HEK293 (cell line): ENCODE measurements at regions not wholly inside any gene's neighbourhood (a gene's known extent, or its start where the extent isn't known, plus 50 kb on each side); places are given as distances from the start of the nearest gene placed in this dataset.

Source experiments
- CTCF ChIA-PET: fragments of 350-600 bp; formaldehyde crosslinking; extraction: SDS; loops from one replicate; lab custom pipeline; 2021; ENCODE audit warnings: antibody characterized with exemption; lab: Yijun Ruan, JAX
- POLR2A ChIA-PET: fragments of 300-600 bp; formaldehyde crosslinking; extraction: SDS; loops from one replicate; lab custom pipeline; 2020; ENCODE audit warnings: antibody characterized with exemption, inconsistent platforms; lab: Yijun Ruan, JAX
- H3K27ac ChIP-seq: fragments of 200-500 bp; sonication (Bioruptor generic); 2 replicates; pipeline ENCODE4 v1.5.1; 2014; ENCODE audit warnings: low read depth, low read length, control low read depth, inconsistent platforms; ENCODE audit errors: extremely low read depth
- H3K36me3 ChIP-seq, 2 experiments: fragments of 200-500 bp in 1 of 2; sonication (Bioruptor generic) in 1 of 2; 1 replicate in 1 of 2; 2 replicates in 1 of 2; pipeline ENCODE4 v1.5.1; 2014 to 2017; ENCODE audit warnings: inconsistent platforms in 2 of 2, low read length in 2 of 2; ENCODE audit not compliant: control insufficient read depth in 2 of 2, insufficient read depth in 1 of 2
- H3K4me1 ChIP-seq: fragments of 200-500 bp; sonication (Bioruptor generic); 2 replicates; pipeline ENCODE4 v1.5.1; 2014; ENCODE audit warnings: mild to moderate bottlenecking, low read length, inconsistent platforms; ENCODE audit not compliant: control insufficient read depth, insufficient read depth
- H3K4me3 ChIP-seq: 2 replicates; pipeline ENCODE4 v1.5.1; 2011; ENCODE audit warnings: low read depth, mild to moderate bottlenecking, control low read depth, low read length, moderate library complexity
- H3K9me3 ChIP-seq: fragments of 200-500 bp; sonication (Bioruptor generic); 2 replicates; pipeline ENCODE4 v1.5.1; 2014; ENCODE audit warnings: low read depth, low read length, inconsistent platforms; ENCODE audit not compliant: control insufficient read depth, insufficient read depth
- ATF2 ChIP-seq: fragments of 450-650 bp; formaldehyde crosslinking; IDR thresholded peaks from 2 replicates; pipeline ENCODE4 v1.5.1; 2016; ENCODE audit warnings: missing biosample characterization, missing genetic modification characterization, low read depth
- GFI1B ChIP-seq: fragments of 450-650 bp; formaldehyde crosslinking; IDR thresholded peaks from 2 replicates; pipeline ENCODE4 v1.5.1; 2016; ENCODE audit warnings: missing biosample characterization, missing genetic modification characterization
- GLIS1 ChIP-seq: fragments of 450-650 bp; formaldehyde crosslinking; IDR thresholded peaks from 2 replicates; pipeline ENCODE4 v1.5.1; 2016; ENCODE audit warnings: missing biosample characterization, missing genetic modification characterization
- MYNN ChIP-seq: fragments of 450-650 bp; formaldehyde crosslinking; IDR thresholded peaks from 2 replicates; pipeline ENCODE4 v1.5.1; 2016; ENCODE audit warnings: missing biosample characterization, missing genetic modification characterization, borderline replicate concordance
- MZF1 ChIP-seq: fragments of 450-650 bp; formaldehyde crosslinking; IDR thresholded peaks from 2 replicates; pipeline ENCODE4 v1.5.1; 2017; ENCODE audit warnings: missing biosample characterization, missing genetic modification characterization, borderline replicate concordance
- PRDM1 ChIP-seq: fragments of 450-650 bp; formaldehyde crosslinking; IDR thresholded peaks from 2 replicates; pipeline ENCODE4; 2016; ENCODE audit warnings: missing biosample characterization, missing genetic modification characterization
- PRDM10 ChIP-seq: fragments of 450-650 bp; formaldehyde crosslinking; IDR thresholded peaks from 2 replicates; pipeline ENCODE4 v1.5.1; 2016; ENCODE audit warnings: missing biosample characterization, missing genetic modification characterization
- TSHZ1 ChIP-seq: fragments of 450-650 bp; formaldehyde crosslinking; IDR thresholded peaks from 2 replicates; pipeline ENCODE4 v1.5.1; 2016; ENCODE audit warnings: missing biosample characterization, missing genetic modification characterization, borderline replicate concordance
- ZFHX2 ChIP-seq: fragments of 450-650 bp; formaldehyde crosslinking; conservative IDR thresholded peaks from 2 replicates; pipeline ENCODE4 v1.5.1; 2016; ENCODE audit warnings: missing biosample characterization, missing genetic modification characterization
- ZNF138 ChIP-seq: fragments of 450-650 bp; formaldehyde crosslinking; IDR thresholded peaks from 2 replicates; pipeline ENCODE4 v1.5.1; 2016; ENCODE audit warnings: missing biosample characterization, missing genetic modification characterization, borderline replicate concordance
- ZNF184 ChIP-seq: fragments of 450-650 bp; IDR thresholded peaks from 2 replicates; pipeline ENCODE4 v1.5.1; 2018; ENCODE audit warnings: missing biosample characterization, mild to moderate bottlenecking, missing genetic modification characterization
- ZNF2 ChIP-seq: fragments of 450-650 bp; formaldehyde crosslinking; IDR thresholded peaks from 2 replicates; pipeline ENCODE4 v1.5.1; 2016; ENCODE audit warnings: missing biosample characterization, missing genetic modification characterization
- ZNF24 ChIP-seq: fragments of 450-650 bp; formaldehyde crosslinking; IDR thresholded peaks from 2 replicates; pipeline ENCODE4 v1.5.1; 2016; ENCODE audit warnings: missing biosample characterization, missing genetic modification characterization
- ZNF514 ChIP-seq: fragments of 450-650 bp; formaldehyde crosslinking; IDR thresholded peaks from 2 replicates; pipeline ENCODE4 v1.5.1; 2016; ENCODE audit warnings: missing biosample characterization, missing genetic modification characterization
- ZNF544 ChIP-seq: fragments of 450-650 bp; formaldehyde crosslinking; IDR thresholded peaks from 2 replicates; pipeline ENCODE4 v1.5.0; 2017; ENCODE audit warnings: missing biosample characterization, missing genetic modification characterization
- ZNF600 ChIP-seq: fragments of 450-650 bp; formaldehyde crosslinking; IDR thresholded peaks from 2 replicates; pipeline ENCODE4 v1.5.1; 2016; ENCODE audit warnings: missing biosample characterization, missing genetic modification characterization
- ZNF626 ChIP-seq: fragments of 450-650 bp; sonication (Bioruptor Pico); formaldehyde crosslinking; IDR thresholded peaks from 2 replicates; pipeline ENCODE4 v1.5.1; 2018; ENCODE audit warnings: missing biosample characterization, missing genetic modification characterization, inconsistent platforms
- ZNF629 ChIP-seq: fragments of 450-650 bp; formaldehyde crosslinking; IDR thresholded peaks from 2 replicates; pipeline ENCODE4 v1.5.1; 2017; ENCODE audit warnings: missing biosample characterization, missing genetic modification characterization
- ZNF830 ChIP-seq: fragments of 450-650 bp; IDR thresholded peaks from 2 replicates; pipeline ENCODE4 v1.5.0; 2018; ENCODE audit warnings: missing biosample characterization, missing genetic modification characterization, low read depth, mild to moderate bottlenecking, moderate library complexity
- ZSCAN30 ChIP-seq: fragments of 450-650 bp; IDR thresholded peaks from 2 replicates; pipeline ENCODE4 v1.5.1; 2018; ENCODE audit warnings: missing biosample characterization, mild to moderate bottlenecking, missing genetic modification characterization, moderate library complexity
- TF ChIP-seq, protein P1 (sequence below): fragments of 450-650 bp; formaldehyde crosslinking; IDR thresholded peaks from 2 replicates; pipeline ENCODE4 v1.5.1; 2017; ENCODE audit warnings: missing biosample characterization, missing genetic modification characterization

DNA sequence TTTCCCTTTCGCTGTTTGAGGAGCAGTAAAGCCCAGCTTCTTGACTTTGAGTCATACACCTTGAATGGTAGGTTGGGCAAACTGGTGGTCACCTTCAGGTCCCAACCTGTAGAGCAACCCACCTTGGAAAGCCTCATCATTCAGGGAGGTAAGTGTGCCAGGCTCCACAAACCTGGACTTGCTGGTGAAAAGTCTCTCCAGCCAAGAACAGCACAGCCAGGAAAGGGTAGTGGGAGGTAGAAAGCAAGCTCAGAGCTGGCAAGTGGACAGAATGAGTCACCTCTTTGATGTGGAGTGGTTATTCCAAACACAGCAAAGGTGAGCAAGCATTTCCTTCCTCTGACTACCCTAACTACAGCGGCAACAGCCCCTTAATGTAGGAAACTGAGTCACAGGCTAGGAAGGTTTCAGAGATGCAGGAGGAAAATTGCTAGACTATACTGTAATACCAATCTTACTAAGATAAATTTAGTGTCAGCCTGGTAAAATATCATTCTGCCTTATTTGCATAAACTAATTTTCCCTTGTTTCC is 117.5 kb upstream of the MTAP start (continued):
- no peak for TF ChIP-seq ZNF138 (tag by site-specific recombination)
- no peak for TF ChIP-seq GFI1B (tag by site-specific recombination)
- peak; percentile 44; the same call in 1 of the 2 replicates for TF ChIP-seq GLIS1
- TF ChIP-seq MYNN (tag by site-specific recombination), result no peak
- TF ChIP-seq ZNF184 (tag by site-specific recombination), result no peak
- peak; percentile 44; the same call in 1 of the 2 replicates for TF ChIP-seq ZFHX2 (tag by site-specific recombination)
- no peak for TF ChIP-seq PRDM1
- no peak for TF ChIP-seq ZNF626 (tag by site-specific recombination)

- no peaks in the 10 kb centered on the region for H3K36me3 ChIP-seq
- H3K9me3 ChIP-seq, result no peaks in the 10 kb centered on the region
- H3K4me1 ChIP-seq, result peaks cover 15% of the 10 kb centered on the region
- H3K27ac ChIP-seq, result no peak overlapping the region
- TF ChIP-seq GLIS1 (0 out of 2 replicates have a peak, but pooled peaks have one; percentile 14), ZNF544 (tag by site-specific recombination) (no peak)
- ChIA-PET CTCF (interaction anchor here (0.9 kb wide), 1 partner anchor 24 kb away, joined by 3 read pairs; no protein-coding TSS in a partner anchor), POLR2A (no interaction called here)
- no peak overlapping the region for H3K4me3 ChIP-seq
Observed at GRCh38 chr9:21685502-21685901, 116.9 kb upstream of the MTAP start.

- Histone ChIP-seq H3K27ac (no peak overlapping the region), H3K4me1 (peaks cover 12% of the 10 kb centered on the region), H3K9me3 (no peaks in the 10 kb centered on the region), H3K36me3 (no peaks in the 10 kb centered on the region)
- CTCF ChIA-PET, result no interaction called here
- POLR2A ChIA-PET, result no interaction called here
- peak; percentile 60; the same call in 1 of the 2 replicates for TF ChIP-seq ATF2
- TF ChIP-seq, protein P1, sequence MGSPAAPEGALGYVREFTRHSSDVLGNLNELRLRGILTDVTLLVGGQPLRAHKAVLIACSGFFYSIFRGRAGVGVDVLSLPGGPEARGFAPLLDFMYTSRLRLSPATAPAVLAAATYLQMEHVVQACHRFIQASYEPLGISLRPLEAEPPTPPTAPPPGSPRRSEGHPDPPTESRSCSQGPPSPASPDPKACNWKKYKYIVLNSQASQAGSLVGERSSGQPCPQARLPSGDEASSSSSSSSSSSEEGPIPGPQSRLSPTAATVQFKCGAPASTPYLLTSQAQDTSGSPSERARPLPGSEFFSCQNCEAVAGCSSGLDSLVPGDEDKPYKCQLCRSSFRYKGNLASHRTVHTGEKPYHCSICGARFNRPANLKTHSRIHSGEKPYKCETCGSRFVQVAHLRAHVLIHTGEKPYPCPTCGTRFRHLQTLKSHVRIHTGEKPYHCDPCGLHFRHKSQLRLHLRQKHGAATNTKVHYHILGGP (tag by site-specific recombination), result peak; percentile 90
- TF ChIP-seq ZNF629, result 0 out of 2 replicates have a peak, but pooled peaks have one; percentile 11
- no peak for TF ChIP-seq ZSCAN30
- TF ChIP-seq, all 188 proteins: peak for 3
- H3K4me3 ChIP-seq, result no peak overlapping the region
Observed at GRCh38 chr9:21686738-21687137, 115.7 kb upstream of the MTAP start.

GRCh38 chr9:21687351-21687750 is 115.1 kb upstream of the MTAP start:
- H3K27ac ChIP-seq, result no peak overlapping the region
- POLR2A ChIA-PET, result no interaction called here
- no peak for TF ChIP-seq PRDM10 (tag by site-specific recombination)
- no peak for TF ChIP-seq ZNF600
- no peak for TF ChIP-seq ZNF24 (tag by site-specific recombination)
- no peak for TF ChIP-seq TSHZ1 (tag by site-specific recombination)
- TF ChIP-seq ZNF2 (tag by site-specific recombination), result no peak
- no peak for TF ChIP-seq ZNF830 (tag by site-specific recombination)
- TF ChIP-seq MZF1 (tag by site-specific recombination), result no peak
- TF ChIP-seq ZNF514 (tag by site-specific recombination), result no peak

More at GRCh38 chr9:21687351-21687750, 115.1 kb upstream of the MTAP start:
- no peaks in the 10 kb centered on the region for H3K9me3 ChIP-seq
- no peak overlapping the region for H3K4me3 ChIP-seq
- no peaks in the 10 kb centered on the region for H3K36me3 ChIP-seq
- peaks cover 9% of the 10 kb centered on the region for H3K4me1 ChIP-seq
- CTCF ChIA-PET, result interaction anchor here (0.6 kb wide), 2 partner anchors 62 to 557 kb away, joined by 4 read pairs; no protein-coding TSS in a partner anchor
